SK-N-MC (cell line): ENCODE measurements at regions not wholly inside any gene's neighbourhood (a gene's known extent, or its start where the extent isn't known, plus 50 kb on each side); places are given as distances from the start of the nearest gene placed in this dataset.

Experiments used
- EZH2 ChIP-seq: fragments of 200-600 bp; sonication (generic); IDR thresholded peaks from one replicate; pipeline ENCODE4 v1.6.1; 2017; ENCODE audit warnings: antibody characterized with exemption
- FOXP2 ChIP-seq: optimal IDR thresholded peaks from 2 replicates; pipeline ENCODE3; 2011; ENCODE audit warnings: mild to moderate bottlenecking, moderate library complexity; ENCODE audit not compliant: insufficient read depth; ENCODE audit errors: extremely low read length, control extremely low read depth
- POLR2AphosphoS5 ChIP-seq: IDR thresholded peaks from 2 replicates; pipeline ENCODE4 v1.6.1; 2012; ENCODE audit warnings: mild to moderate bottlenecking, low read depth, low read length, borderline replicate concordance

- TF ChIP-seq EZH2 (no peak), POLR2AphosphoS5 (no peak), FOXP2 (no peak)
Observed at GRCh38 chr2:196369967-196370366, 198.6 kb upstream of the STK17B start.
